8988T (cell line): ENCODE measurements at regions not wholly inside any gene's neighbourhood (a gene's known extent, or its start where the extent isn't known, plus 50 kb on each side); places are given as distances from the start of the nearest gene placed in this dataset.

Experiments used
- DNase-seq: peaks from one replicate; pipeline ENCODE4 v3.0.0; 2011

DNA sequence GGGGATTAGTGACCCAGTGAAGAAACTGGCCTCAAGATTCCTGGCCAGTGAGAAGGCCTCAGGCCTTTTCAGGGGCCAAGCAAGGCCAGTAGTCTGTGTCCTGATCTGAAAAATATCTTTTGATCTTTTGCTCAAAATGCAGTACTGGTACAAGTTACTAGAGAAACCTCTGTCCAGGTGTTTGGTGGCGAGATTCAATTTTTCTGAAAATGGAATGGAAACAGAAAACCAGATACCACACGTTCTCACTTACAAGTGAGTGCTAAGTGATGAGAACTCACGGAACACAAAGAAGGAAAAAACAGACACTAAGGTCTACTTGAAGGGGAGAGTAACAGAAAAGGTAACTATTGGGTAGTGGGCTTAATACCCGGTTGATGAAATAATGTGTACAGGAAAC lies 463.4 kb downstream of the ZIC1 start:
- no peak for DNase-seq

DNA sequence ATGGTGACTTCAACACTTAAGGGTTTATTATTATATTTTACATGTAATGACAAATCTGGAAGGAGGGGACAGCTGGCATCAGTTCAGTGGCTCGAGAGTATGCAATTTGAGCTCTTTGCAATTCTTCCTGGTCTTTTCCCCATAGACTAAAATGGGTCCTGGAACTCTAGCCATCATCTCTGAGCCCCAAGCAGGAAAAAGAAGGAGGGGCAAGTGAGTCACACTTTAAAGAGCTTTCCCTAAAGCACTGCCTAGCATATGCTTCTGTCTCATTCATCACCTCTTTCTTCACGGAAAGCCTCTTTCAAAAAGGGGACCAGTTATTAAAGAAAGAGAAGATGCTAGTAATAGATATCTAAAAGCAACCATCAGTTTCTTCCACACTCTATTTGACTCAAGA lies 466.3 kb downstream of the ZIC1 start:
- no peak for DNase-seq

DNA sequence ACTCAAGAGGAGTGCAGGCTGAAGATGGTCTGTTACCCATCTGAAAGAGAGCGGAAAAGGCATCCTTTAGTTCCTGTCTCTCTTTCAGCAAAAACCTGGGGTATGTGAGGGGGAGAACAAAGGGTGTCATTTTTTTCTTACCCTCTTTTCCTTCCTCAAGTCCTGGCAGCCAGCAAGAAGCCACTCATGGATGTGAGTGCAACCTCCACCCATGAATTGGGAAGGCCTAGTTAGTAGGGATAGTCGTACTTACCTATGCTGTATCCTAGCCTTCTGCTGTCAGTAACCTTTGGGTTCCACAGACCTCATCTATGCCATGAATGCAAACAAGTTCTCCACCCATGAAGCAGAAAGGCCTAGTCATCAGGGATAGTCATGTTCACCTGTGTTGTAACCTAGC lies 472.8 kb downstream of the ZIC1 start:
- DNase-seq, result no peak

DNA sequence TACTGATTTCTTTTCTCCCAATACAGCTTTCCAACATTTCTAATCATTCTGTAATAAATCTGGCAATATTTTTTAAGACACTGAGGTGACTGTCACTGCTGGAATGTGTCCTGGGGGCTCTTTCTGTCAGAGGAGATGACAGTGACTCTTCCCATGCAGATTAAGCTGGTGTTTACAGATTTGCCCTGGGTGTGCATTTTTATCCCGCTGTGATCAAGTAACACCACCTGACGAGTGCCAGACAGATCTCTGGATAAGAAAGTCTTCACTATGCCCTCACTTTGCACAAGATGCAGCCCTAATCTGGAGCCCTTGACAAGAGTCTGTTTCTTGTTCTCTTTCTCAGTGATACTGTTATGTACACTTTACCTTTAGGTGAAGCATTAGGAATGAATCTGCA lies 477.7 kb downstream of the ZIC1 start:
- no peak for DNase-seq

DNA sequence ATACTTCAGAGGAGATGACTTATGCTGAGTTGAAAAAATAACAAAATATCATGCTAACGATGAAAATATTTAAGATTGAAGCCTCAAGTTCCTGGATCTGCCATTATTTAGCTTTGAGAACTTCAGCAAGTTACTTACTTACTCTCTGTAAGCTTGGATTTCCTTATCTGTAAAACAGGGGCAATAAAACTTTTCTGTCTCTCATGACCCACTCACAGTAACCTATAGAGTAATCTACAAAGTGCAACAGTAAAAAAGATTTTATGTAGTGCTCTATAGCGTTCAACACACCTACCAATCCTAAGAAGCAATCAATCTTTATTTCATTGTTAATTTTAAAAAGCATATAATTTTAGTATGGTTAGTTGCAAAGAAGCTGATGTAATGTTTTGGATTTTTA lies 478.6 kb downstream of the ZIC1 start:
- no peak for DNase-seq

DNA sequence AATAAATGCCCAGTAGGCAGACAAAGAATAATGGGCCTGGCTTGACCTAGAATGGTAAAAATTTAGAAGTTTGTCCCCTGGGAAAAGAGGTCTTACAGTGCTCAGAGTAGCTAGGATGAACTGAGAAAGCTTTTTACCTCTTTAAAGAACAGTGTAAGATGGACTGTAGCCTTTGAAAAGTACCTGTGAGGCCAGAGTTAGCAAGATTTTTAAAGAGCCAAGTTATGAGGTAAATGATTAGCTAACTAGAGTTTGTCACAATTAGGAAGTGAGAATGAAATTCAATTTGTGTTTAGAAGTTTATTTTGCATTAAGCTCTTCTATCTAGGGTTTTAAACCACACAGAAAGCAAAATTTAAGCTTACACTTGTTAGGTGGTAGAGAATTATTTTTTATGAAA lies 480.9 kb downstream of the ZIC1 start:
- no peak for DNase-seq

DNA sequence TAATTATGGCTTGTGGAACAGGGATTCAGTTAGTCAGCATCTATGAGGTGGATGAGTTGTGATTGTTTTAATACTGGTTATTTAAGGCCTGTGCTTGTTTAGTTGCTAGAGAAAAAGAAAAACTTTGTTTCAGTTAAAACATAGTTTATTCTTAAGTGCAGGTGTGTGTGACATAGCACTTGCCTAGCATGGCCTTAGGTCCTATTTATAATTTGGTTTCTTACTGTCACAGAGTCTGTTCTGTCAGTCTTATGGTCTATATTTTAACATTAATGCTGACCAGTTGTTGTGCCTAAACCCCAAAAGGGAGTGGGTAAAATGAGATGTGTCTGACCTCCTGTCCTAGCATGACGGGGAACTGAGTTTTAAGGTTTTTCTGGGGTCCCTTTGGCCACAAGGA lies 486.3 kb downstream of the ZIC1 start:
- no peak for DNase-seq

DNA sequence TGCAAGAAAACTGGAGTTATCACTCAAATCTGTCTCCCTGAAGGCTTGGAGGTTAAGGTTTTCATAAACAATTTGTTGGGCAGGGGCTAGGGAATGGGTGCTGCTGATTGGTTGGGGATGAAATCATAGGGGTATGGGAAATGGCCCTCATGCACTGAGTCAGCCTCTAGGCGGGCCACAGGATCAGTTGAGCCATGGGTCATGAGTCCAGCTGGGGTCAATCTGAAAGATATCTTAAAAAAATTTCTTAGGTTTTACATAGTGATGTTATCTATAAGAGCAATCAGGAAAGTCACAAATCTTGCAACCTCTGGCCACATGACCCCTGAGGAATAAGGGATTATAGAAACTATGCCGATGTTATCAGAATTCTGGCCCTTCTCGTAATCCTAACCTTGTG lies 491.7 kb downstream of the ZIC1 start:
- no peak for DNase-seq

DNA sequence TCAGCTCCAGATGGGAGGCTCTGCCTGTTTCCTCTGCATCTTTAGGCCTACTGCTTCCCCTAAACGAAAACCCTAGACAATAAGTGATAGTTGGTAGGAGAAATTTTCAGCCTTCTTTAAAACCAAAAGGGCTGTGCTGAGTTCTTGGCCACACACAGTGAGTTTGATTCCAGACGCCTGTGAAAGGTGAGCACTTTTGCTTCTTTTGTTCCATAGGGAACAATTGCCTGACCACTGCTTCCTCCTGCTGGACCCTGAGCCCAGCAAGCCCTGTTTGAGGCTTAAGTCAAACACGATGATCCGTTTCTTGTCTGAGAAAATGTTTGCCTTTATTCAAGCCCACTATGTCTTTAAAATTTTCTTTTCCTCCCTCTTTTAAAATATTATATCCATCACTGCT lies 493.9 kb downstream of the ZIC1 start:
- no peak for DNase-seq

DNA sequence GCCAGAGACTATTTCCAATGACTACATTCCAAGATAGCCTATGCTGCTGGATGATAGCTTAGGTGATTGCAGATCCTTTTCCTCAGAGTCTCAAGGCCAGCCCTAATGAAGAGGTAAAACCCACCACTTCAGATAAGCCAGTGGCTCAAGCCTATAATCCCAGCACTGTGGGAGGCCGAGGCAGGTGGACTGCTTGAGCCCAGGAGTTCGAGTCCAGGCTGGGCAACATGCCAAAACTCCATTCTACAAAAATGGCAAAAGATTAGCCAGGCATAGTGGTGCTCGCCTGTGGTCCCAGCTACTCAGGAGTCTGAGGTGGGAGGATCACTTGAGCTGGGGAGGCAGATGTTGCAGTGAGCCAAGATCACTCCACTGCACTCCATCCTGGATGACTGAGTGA lies 495.3 kb downstream of the ZIC1 start:
- no peak for DNase-seq

DNA sequence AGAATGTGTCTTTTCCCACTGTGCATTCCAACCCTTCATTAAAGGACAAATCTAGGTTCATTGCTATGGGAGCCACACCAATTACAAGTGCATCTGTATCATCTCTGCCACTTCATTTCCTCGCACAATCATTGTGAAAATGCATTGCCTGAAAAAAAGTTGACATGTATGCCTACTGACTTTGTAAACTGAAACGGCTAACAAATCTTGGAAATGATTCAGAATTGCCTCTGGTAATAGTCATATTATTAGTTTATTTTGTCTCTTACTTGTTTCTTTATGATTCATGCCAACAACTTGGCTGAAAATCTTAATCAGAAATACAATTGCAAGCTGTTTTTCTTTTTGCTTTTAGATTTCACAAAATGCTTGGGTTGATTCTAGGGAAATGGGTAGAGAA lies 497.1 kb downstream of the ZIC1 start:
- no peak for DNase-seq

DNA sequence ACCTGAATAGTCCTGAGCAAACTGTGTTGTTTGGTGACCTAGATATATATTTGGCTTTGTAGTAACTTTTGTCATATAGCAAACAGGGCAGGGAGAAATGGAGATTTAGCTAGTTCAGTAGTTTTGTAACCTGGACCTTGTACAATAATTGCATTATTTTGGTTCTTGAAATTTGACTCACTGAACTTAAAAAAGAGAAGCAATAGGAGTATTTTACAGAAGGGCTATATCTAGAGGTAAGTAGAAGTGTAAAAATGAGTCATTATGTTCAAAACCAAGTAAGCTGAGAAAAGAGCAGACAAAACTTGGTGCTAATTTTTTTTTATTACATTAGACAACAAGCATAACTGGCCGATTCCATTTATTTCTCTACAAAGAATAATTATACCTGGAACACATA lies 505.4 kb downstream of the ZIC1 start:
- no peak for DNase-seq

DNA sequence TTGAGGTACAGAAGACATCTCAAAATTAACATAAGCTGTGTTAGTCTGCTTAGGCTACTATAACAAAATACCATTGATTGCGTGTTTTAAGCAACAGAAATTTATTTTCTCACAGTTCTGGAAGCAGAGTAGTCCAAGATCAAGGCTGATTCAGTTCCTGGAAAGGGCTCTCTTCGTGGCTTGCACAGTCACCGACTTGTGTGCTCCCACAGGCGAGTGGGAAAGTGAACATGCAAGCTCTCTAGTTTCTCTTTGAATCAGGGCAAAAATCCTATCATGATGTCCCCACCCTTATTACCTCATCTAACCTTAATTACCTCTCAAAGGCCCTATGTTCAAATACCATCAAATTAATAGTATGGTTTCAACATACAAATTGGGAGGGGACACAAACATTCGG lies 505.9 kb downstream of the ZIC1 start:
- no peak for DNase-seq

DNA sequence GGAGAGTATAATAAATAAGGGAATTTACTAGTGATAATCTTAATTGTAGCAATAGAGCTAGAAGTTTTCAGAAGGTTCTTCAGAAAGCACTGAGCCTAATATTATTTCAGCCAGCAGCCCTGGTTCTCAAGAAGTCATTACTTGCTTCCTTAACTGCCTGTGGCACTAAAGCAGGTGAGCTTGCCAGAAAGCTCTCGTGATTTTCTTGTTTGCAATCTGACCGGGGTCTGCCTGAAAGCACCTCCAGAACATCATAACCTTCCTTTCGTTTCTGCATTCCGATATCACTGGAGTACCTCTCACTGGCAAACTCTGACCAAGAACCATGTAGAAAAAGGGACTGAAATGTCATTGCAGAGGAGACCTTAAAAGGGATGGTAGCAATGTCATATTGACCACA lies 510.3 kb downstream of the ZIC1 start:
- no peak for DNase-seq

DNA sequence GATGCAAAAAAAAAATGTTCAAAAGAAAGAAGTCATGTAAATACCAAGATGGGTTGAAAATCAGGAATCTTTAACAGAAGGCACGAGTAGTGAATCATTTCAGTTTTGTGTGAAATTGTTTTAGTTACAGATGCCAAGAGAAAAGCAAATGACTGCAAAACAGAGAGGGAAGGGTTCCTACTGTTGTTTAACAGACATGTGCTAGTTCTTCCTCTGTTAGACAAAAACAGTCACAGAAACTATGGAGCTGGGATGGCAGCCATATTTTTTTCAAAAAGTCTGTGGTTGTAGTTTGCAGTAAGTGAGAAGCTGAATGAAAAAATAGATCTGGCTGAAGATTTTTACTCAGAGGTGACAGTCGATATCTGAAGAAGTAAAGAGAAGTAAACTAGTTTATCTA lies 511.9 kb downstream of the ZIC1 start:
- no peak for DNase-seq

DNA sequence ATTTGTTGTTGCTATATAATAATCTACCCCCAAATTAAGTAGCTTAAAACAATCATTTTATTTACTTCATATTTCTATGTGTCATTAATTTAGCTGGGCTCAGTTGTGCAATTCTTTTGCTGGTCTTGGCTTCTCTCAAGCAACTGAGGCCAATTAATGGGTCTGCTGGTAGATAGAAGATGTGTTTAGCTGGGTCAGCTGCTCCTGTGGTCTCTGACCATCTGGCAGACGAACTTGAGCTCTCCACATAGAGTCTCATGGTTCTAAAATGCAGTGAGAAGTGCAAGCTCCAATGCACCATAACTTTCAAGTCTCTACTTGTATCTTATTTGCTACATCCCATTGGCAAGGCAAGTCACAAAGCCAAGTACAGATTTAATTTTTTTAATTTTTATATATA lies 515.6 kb downstream of the ZIC1 start:
- DNase-seq, result no peak

DNA sequence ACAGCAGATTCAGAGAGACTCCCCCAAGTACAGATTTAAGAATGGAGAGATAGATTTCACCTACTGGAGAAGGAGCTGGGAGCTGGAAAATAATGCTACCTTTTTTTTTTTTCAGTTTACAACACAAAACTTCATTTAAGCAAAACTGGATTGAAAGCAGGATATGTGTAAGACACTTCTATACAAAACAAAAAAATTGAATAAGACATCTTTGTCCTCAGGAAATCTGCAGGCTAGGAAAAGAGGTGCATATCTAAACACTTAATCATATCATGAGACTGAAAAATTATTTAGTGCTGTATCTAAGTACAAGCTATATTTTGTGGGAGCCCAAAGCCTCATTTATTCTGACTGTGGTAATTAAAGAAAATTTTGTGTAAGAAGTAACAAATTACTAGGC lies 516.1 kb downstream of the ZIC1 start:
- DNase-seq, result no peak

DNA sequence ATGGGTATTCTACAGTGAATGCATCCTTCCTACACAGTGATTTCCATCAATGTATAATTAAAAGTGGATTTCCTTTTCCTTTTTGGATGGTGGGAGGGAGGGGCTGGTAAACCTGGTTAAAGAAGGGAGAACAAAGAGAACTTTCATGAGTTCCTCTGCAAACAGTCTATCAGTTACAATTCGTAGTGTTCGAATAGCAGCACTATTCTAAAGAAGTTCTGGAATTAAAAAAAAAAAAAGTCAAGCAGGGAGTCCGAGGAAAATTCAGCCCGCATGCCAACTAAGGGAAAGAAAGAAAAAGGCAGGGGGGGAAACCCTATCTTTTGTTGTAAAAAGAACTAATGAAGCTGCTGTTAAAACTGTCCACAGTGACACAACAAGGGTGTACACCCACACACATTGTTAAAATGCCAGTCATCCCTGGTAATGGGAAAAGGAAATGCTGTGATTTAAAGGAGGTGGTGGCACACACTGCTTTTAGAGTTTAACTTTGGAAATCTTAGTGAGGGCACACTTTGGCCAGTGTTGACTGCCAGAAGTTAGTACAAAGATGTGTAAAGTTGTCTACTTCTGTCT lies 521.2 kb downstream of the ZIC1 start:
- no peak for DNase-seq

DNA sequence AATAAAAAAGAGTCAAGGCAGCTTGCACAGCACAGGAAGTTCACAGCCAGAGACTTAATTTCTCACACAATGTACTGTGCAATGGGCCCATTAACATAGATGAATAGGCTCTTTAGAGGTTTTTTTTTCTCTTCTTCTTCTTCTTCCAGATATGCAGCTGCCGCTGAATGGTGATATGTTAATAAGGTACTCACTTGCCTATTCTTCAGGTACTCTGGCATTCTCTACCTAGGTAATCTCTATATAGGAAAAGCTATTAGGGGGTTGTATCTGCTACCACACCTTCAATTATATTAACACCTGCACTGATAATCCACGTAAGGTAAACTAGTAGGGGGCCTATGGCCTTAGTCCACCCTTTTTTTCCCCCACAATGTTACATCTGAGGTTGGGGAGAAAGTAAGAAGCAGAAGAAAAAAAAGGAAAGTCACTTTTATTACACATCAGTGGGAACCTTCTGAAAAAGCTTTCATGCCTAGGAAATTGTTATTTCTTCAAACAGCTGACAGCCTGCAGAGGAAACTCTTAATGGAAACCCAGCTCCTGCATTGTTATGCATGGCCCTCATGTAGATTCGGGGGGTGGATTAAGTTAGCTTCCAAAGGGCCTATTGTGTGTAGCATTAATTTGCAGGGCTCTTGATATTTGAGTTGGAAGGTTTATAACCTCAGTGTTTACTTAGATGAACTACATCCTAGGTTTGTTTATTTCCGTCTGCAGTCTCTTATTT lies 525.5 kb downstream of the ZIC1 start:
- no peak for DNase-seq

DNA sequence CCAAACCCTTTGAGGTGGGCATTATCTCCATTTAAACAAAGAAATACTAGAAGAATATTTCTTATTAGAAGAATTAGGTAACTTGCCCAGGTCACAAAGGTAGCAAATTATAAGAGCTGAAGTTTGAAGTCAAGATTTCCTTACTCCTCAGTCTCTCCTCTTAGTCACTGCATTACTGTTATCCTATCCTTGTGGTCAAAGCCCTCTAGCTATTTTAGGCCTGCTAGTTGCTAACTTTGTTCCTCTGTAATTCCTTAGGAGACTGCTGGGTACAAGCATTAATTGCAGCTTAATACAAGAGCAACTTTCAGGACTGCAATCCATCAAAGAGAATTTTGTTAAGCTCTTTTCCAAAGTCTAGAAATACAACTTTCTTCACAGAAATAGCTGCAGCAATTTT lies 528.2 kb downstream of the ZIC1 start:
- no peak for DNase-seq

DNA sequence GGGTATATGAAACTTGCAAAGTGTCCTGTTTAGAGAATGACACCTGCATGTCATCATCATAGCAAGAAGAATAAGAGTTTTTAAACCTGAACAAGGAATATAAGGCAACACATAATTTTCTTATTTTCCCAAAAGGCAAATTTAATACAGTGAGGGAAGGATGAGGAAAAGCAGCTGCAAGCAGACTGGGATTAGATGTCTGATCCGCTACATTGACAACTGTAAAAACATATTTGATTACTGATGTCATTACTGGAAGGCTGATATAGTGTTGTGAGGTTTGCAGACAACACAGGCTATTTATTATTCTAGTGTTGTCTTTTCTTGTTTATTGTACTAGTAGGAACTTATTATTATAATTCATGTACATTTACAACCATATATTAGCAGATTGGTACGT lies 528.7 kb downstream of the ZIC1 start:
- no peak for DNase-seq

DNA sequence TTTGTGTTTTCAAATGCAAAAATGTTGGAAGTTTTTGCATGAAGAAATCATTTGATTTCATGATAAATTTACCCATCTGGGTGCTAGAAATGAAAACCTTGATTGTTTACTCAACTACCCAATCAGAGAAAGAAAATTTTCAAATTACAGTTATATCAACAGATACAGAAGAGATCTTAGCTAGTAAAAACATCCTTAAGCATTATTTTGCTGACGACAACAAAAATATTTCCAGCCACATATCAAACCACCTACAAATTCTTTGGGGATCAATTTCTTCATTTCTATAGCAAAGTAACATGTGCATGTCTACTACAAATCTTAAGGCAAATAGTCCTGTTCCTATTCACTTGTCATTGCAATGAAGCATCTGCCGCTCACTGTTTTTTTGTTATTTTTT lies 530.3 kb downstream of the ZIC1 start:
- no peak for DNase-seq

DNA sequence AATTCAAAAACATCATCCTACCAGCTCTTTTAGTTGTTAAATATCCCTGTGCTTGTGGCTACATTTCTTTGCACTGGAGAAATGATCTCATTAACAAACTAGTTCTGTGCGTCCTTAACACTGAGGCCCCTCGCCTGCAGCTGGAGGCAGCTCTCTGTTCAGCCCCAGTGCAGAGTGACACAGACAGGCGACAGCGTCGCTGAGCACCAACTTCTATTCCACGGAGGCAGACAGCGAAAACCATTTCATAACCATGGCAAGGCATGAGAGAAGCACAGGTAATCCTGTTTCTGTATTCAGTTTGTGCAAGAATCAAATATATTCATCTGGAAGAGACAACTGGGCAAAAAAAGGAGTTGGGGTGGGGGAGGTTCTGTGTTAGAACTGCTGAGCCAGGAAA lies 530.7 kb downstream of the ZIC1 start:
- DNase-seq, result no peak

DNA sequence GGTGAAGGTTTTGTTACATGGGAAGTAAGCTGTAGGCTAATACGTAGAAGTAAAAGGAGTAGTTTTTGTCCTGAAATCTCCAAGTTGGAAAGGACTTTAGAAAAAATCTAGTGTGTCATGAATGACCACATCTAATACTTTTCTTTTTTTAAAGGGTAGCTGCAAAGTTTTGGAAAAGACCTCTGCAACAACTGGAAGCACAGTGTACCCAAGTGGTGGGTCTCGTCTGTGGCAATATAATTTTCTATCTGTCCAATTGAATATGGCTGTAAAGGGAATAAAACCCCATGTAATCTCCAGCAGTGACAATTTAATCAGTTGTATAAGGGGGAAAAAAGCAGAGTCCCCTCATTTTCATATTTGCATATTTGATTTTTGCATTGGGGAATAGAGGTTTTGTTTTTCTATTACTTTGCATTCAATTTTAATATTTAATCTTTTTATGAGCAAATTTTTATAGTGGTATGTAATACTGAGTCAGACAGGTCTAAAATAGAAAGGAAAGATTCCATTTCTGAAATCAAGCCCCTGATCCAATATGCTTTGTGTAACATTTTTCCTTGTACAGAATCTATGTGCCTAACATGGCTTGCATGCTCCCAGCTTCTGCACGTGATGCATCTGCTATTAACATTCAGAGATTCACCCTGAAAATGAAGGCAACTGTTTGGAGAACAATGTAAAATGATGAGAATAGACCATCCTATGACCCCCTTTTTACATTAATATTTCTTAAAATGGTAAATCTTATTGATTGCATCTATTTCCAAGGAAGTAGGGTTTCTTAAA lies 531.4 kb downstream of the ZIC1 start:
- DNase-seq, result no peak

DNA sequence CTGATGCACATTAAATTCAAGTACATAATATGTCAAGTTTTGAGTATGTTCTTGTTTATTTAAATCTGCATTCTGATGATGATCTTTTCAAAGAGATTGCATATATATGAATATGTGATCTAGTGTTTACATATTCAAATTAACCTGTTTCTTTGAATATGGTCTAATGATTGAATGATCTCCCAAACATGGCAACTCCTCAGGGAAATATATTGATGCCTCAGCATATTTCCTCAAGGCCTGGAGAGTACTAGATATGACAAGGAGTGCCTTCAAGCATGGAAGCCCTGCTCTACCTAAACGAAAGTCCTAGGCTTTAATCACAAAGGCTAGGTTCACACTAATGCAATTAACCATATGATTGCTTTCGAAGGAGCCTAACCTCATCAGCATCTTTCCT lies 532.8 kb downstream of the ZIC1 start:
- no peak for DNase-seq
